Activated naive CD8-positive, alpha-beta T cell (primary cell): ENCODE measurements at regions not wholly inside any gene's neighbourhood (a gene's known extent, or its start where the extent isn't known, plus 50 kb on each side); places are given as distances from the start of the nearest gene placed in this dataset.
"Not testable (repeated sequence)": the region's sequence is repeated elsewhere in the genome, so short reads cannot be mapped to it uniquely, and the experiment has no call there.

ENCODE experiments used
- H3K27ac Mint-ChIP-seq: one replicate; pipeline ENCODE4 v1.8.0; 2021; ENCODE audit warnings: mixed read lengths
- H3K27me3 Mint-ChIP-seq: one replicate; pipeline ENCODE4 v1.8.0; 2021; ENCODE audit warnings: mixed read lengths
- H3K36me3 Mint-ChIP-seq: one replicate; pipeline ENCODE4 v1.8.0; 2021; ENCODE audit warnings: mixed read lengths
- H3K4me1 Mint-ChIP-seq: one replicate; pipeline ENCODE4 v1.8.0; 2021; ENCODE audit warnings: low read depth, mixed read lengths
- H3K4me3 Mint-ChIP-seq: one replicate; pipeline ENCODE4 v1.8.0; 2021; ENCODE audit warnings: mild to moderate bottlenecking, mixed read lengths
- H3K9me3 Mint-ChIP-seq: one replicate; pipeline ENCODE4 v1.8.0; 2021; ENCODE audit warnings: low read depth, mixed read lengths

DNA sequence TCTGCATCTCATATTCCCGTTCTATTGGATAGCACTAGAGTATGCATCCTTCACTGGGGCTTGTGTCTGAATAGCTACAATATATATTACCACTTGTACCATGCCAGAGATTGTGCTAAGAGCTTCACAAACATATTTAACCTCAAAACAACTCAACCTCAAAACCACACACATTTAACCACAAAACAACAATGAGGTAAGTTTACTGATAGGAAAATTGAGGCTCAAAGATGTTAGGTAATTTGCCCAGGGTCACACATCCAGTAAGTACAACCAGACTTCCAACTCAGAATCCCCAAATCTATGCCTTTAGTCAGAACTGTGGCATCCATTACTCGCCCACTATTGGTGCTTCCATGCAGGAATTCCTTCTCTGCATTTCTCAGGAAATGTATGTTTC lies 220.0 kb downstream of the FAM43A start:
- no peak overlapping the region for H3K27ac Mint-ChIP-seq
- no peak overlapping the region for H3K4me3 Mint-ChIP-seq
- peaks cover 3% of the 10 kb centered on the region for H3K36me3 Mint-ChIP-seq
- peaks cover 2% of the 10 kb centered on the region for H3K9me3 Mint-ChIP-seq
- H3K27me3 Mint-ChIP-seq, result peaks cover 13% of the 10 kb centered on the region
- H3K4me1 Mint-ChIP-seq, result no peaks in the 10 kb centered on the region

GRCh38 chr3:194906229-194906629 lies 220.5 kb downstream of the FAM43A start:
- Mint-ChIP-seq H3K36me3 (peaks cover 2% of the 10 kb centered on the region), H3K9me3 (no peaks in the 10 kb centered on the region), H3K4me1 (no peaks in the 10 kb centered on the region), H3K27me3 (peaks cover 11% of the 10 kb centered on the region), H3K4me3 (no peak overlapping the region), H3K27ac (no peak overlapping the region)

DNA sequence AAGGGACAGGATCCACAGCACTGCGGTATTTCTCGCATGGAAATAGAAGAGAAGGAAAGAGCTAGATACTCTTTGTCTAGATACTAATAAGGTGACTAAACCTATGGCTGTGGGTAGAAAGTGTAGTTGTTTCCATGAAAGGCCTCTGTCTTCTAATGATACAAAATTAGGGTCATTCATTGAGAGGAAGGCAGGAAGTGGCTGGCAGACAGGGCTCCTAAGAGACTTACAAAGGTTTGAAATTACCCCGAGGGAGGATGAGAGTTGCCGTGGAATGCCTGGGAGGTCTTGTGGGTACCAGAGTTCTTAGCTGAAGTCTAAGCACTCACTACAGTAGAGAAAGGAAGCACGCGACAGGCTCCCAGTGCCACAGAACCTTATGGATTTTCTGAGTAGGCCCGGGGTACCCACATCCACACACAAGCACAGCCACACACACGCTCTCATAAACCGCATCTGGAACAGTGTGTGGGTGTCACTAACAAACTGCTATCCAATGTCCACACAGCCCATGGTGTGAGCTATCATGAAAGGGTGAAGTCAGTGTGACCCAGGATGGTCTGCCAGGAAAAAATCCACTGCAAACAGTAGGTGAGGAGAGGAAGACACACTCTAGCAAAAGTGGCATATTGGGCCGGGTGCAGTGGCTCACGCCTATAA lies 221.4 kb downstream of the FAM43A start:
- peaks cover 2% of the 10 kb centered on the region for H3K36me3 Mint-ChIP-seq
- H3K4me3 Mint-ChIP-seq, result no peak overlapping the region
- H3K4me1 Mint-ChIP-seq, result no peaks in the 10 kb centered on the region
- no peaks in the 10 kb centered on the region for H3K9me3 Mint-ChIP-seq
- no peak overlapping the region for H3K27ac Mint-ChIP-seq
- H3K27me3 Mint-ChIP-seq, result peaks cover 9% of the 10 kb centered on the region

DNA sequence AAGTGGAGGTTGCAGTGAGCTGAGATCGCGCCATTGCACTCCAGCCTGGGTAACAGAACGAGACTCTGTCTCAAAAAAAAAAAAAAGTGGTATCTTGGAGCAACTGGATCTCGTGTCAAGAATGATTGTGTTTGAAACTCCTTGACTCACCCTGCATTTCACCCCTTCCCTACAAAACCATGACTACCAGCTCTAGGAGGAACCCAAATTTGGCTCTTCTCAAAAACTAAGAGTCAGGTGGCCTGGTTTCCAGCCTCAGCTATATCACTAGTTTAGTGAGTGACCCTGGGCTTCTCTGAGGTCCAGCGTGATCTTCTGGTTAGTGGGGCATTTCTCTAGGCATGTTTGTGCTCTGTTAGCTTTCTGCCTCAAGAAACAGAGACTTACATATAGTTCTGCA lies 222.1 kb downstream of the FAM43A start:
- Mint-ChIP-seq H3K27ac (no peak overlapping the region), H3K9me3 (no peaks in the 10 kb centered on the region), H3K4me1 (no peaks in the 10 kb centered on the region), H3K4me3 (no peak overlapping the region), H3K27me3 (peaks cover 6% of the 10 kb centered on the region), H3K36me3 (peaks cover 2% of the 10 kb centered on the region)

DNA sequence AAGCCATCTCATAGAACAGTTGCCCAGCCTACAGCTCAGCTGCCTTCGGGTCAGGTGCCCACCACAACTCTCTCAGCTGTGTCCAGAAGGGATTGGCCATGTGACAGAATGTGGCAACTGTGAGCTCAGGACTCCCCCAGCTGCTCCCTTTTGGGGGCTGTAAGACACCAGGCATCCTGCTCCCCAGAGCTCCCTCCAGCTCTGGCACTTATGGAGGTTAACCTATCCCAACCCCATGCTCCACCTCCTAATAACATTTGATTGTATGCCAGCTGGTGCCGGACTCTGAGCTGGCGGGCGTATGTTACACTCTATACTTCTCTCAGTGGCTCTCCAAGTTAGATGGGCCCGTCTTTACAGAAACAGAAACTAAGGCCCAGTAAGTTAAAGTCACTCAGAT lies 222.8 kb downstream of the FAM43A start:
- H3K4me1 Mint-ChIP-seq, result no peaks in the 10 kb centered on the region
- H3K9me3 Mint-ChIP-seq, result no peaks in the 10 kb centered on the region
- no peak overlapping the region for H3K27ac Mint-ChIP-seq
- H3K27me3 Mint-ChIP-seq, result peaks cover 10% of the 10 kb centered on the region
- no peak overlapping the region for H3K4me3 Mint-ChIP-seq
- H3K36me3 Mint-ChIP-seq, result peaks cover 2% of the 10 kb centered on the region

DNA sequence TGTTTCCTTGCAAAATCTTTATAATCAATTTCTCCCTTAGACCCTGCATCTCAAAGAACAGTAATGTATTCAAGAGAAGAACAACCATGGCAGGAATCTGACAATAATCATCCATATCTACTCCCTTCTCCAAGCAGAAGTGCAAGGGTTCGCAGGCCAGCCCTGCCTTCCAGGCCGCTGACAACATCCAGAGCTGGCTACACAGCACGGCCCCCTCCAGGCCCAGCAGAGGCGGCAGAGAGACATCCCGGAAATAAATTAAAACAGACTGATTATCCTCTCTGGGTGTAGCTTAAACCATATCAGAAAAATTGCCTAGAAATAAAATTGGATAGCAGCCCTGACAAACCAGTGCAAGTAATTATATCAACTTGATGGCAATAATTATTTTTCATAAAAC lies 223.3 kb downstream of the FAM43A start:
- peaks cover 2% of the 10 kb centered on the region for H3K36me3 Mint-ChIP-seq
- H3K27me3 Mint-ChIP-seq, result peaks cover 10% of the 10 kb centered on the region

DNA sequence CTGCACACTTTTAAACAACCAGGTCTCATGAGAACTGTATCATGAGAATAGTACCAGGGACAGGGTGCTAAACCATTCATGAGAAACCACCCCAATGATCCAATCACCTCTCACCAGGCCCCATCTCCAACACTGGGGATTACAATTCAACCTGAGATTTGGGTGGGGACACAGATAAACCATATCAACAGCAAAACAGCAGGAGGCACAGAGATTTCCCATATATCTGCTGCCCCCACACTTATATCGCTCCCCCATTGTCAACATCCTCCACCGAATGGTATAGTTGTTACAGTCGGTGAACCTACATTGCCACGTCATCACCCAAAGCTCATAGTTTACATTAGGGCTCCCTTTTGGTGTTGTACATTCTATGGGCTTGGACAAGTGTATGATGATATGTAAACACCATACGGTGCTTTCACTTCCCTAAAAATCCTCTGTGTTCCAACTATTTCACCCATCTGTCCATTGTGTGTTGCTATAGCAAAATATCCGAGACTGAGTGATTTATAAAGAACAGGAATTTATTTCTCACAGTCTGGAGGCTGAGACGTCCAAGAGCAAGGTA lies 224.8 kb downstream of the FAM43A start:
- Mint-ChIP-seq H3K4me1 (no peaks in the 10 kb centered on the region), H3K36me3 (no peaks in the 10 kb centered on the region), H3K27ac (no peak overlapping the region), H3K9me3 (no peaks in the 10 kb centered on the region), H3K27me3 (peaks cover 14% of the 10 kb centered on the region), H3K4me3 (no peak overlapping the region)

More for the DNA sequence above, 223.3 kb downstream of the FAM43A start:
- H3K9me3 Mint-ChIP-seq, result no peaks in the 10 kb centered on the region
- H3K27ac Mint-ChIP-seq, result no peak overlapping the region
- no peak overlapping the region for H3K4me3 Mint-ChIP-seq
- no peaks in the 10 kb centered on the region for H3K4me1 Mint-ChIP-seq

GRCh38 chr3:194913316-194913715 lies 227.6 kb downstream of the FAM43A start:
- peaks cover 5% of the 10 kb centered on the region for H3K9me3 Mint-ChIP-seq
- no peak overlapping the region for H3K27ac Mint-ChIP-seq
- H3K27me3 Mint-ChIP-seq, result peaks cover 10% of the 10 kb centered on the region
- no peak overlapping the region for H3K4me3 Mint-ChIP-seq
- no peaks in the 10 kb centered on the region for H3K4me1 Mint-ChIP-seq
- no peaks in the 10 kb centered on the region for H3K36me3 Mint-ChIP-seq

DNA sequence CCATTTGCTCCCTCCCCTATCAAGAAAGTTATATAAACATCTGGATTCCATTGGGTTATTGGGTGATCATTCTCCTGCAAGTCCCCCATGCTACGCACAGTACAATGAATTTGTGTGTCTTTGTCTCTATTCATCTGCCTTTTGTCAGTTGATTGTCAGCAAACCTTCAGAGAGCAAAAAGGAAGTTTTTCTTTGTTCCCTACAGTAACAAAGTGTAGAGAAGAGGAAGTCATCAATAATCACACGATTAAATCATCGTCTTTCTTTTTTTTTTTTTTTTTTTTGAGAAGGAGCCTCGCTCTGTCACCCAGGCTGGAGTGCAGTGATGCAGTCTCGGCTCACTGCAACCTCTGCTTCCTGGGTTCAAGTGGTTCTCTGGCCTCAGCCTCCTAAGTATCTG lies 239.2 kb downstream of the FAM43A start:
- not testable (repeated sequence) for H3K4me1 Mint-ChIP-seq, H3K4me3 Mint-ChIP-seq, H3K9me3 Mint-ChIP-seq, H3K36me3 Mint-ChIP-seq, H3K27ac Mint-ChIP-seq
- peaks cover 11% of the 10 kb centered on the region for H3K27me3 Mint-ChIP-seq

DNA sequence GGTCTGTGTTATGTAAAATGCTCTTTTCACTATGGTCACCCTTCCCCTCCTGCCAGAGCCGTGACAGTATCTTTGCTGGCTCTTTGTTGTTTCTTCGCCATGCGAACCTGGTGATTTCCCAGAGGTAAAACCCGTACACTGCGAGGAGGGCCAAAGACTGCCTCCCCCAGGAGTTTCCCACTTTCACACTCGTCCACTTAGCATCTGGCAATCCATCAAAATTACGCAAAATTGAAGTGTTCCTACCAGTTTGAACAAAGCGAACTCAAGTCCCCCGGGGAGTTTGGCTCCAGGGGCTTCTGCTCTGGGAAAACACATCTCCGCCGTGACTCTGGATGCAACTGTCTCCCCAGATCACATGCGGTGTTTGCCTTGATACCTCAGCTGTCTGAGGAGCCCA lies 239.9 kb downstream of the FAM43A start:
- no peaks in the 10 kb centered on the region for H3K4me1 Mint-ChIP-seq
- peaks cover 11% of the 10 kb centered on the region for H3K27me3 Mint-ChIP-seq
- H3K4me3 Mint-ChIP-seq, result no peak overlapping the region
- no peak overlapping the region for H3K27ac Mint-ChIP-seq
- no peaks in the 10 kb centered on the region for H3K9me3 Mint-ChIP-seq
- H3K36me3 Mint-ChIP-seq, result peaks cover 2% of the 10 kb centered on the region

DNA sequence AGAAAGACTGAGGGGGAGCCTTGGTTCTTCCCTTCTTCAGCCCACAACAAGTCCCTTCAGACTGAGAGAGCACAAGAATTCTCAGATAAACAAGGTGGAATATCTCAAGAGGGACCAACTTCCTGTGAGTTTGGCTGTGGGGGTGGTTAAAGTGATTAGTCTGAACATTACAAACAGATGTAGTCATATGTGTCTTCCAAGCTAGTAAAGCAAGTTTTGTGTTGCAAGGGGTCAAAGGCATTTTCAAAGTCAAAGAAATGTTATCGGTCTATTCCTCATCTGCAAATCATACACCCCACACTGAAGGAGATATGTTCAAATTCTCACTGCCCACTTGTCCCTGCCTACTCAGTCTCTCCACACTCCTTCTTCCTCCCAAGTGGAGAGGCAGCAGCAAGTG lies 242.5 kb downstream of the FAM43A start:
- no peaks in the 10 kb centered on the region for H3K4me1 Mint-ChIP-seq
- peaks cover 15% of the 10 kb centered on the region for H3K27me3 Mint-ChIP-seq
- peaks cover 4% of the 10 kb centered on the region for H3K36me3 Mint-ChIP-seq
- H3K9me3 Mint-ChIP-seq, result no peaks in the 10 kb centered on the region
- H3K4me3 Mint-ChIP-seq, result no peak overlapping the region
- no peak overlapping the region for H3K27ac Mint-ChIP-seq

DNA sequence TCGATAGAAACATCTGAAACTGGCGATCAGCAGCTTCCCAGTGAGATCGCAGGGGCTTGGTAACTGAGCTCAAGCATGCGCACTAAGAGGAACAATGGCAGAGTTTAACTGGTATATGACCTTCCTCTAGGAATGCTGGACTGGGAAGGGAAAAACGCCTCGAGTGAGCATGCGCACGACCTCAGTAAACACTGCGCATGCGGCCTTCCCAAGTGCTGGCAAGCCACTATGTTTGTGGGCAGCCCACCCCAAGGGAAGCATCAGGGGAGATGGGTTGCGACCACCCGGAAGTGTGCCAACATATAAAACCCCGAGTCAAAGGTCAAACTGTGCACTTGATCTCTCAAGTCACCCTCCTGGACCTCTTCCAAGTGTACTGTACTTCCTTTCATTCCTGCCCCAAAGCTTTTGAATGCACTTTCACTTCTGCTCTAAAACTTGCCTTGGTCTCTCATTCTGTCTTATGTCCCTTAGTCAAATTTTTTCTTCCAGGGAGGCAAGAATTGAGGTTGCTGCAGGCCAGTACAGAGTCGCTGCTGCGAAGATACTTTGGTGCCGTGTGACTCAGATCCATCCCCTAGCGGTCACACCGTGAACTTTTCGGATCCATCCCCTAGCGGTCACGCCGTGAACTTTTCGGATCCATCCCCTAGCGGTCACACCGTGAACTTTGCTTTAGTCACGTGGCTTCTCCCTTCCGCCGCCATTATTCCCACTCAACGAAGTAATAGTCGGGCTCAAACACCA lies 243.3 kb downstream of the FAM43A start:
- Mint-ChIP-seq H3K4me3 (no peak overlapping the region), H3K27me3 (peaks cover 15% of the 10 kb centered on the region), H3K36me3 (peaks cover 4% of the 10 kb centered on the region), H3K4me1 (no peaks in the 10 kb centered on the region), H3K27ac (no peak overlapping the region), H3K9me3 (no peaks in the 10 kb centered on the region)

GRCh38 chr3:194929578-194929960 lies 243.9 kb downstream of the FAM43A start:
- Mint-ChIP-seq H3K27me3 (peaks cover 12% of the 10 kb centered on the region), H3K4me1 (no peaks in the 10 kb centered on the region), H3K36me3 (peaks cover 4% of the 10 kb centered on the region), H3K4me3 (no peak overlapping the region), H3K9me3 (no peaks in the 10 kb centered on the region), H3K27ac (no peak overlapping the region)

DNA sequence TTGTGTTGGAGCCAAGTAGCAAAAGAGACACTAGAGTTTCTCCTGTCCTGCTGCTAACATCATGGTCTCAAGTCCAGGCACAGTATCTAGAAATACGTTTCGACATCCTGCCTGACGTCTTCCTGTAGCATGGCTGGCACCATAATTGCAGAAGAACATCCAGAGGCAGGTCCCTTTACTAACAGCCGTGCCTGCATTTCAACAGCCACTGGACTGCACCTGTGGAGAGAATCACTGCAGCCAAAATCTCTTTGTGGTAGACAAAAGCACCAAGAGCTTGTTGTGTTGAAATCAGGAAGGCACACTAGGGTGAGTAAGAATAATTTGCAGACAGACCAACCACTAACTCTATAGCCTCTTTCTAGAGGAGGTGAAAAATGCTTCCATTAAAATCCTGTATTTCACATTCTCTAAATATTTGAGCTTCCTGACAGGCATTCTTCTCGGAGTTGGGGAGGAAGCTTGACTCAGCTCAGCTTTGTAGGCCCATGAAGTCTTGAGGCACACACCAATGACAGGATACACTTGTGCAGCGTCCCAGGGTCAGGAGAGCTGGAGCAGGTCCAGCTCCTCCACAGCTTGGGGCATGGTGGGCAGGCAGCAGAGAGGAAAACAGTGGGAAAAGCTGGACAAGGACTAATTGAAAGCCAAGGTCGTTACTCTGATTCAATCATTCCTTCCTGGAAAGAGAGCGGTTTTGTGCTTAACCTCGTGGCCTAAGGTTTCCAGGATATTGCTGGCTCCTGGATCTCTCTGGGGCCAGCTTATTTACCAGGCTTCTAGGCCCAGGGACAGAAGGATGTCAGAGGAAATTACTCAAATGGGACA lies 244.9 kb downstream of the FAM43A start:
- H3K36me3 Mint-ChIP-seq, result peaks cover 4% of the 10 kb centered on the region
- H3K4me3 Mint-ChIP-seq, result no peak overlapping the region
- H3K27ac Mint-ChIP-seq, result no peak overlapping the region
- H3K4me1 Mint-ChIP-seq, result no peaks in the 10 kb centered on the region
- no peaks in the 10 kb centered on the region for H3K9me3 Mint-ChIP-seq
- H3K27me3 Mint-ChIP-seq, result peaks cover 10% of the 10 kb centered on the region

- H3K4me3 Mint-ChIP-seq, result no peak overlapping the region
- no peak overlapping the region for H3K27ac Mint-ChIP-seq
- H3K36me3 Mint-ChIP-seq, result peaks cover 4% of the 10 kb centered on the region
- H3K4me1 Mint-ChIP-seq, result no peaks in the 10 kb centered on the region
- no peaks in the 10 kb centered on the region for H3K9me3 Mint-ChIP-seq
- H3K27me3 Mint-ChIP-seq, result peaks cover 10% of the 10 kb centered on the region
Measured at GRCh38 chr3:194931347-194931746, 245.7 kb downstream of the FAM43A start.
